DMS 273 (cell line): ENCODE measurements at regions not wholly inside any gene's neighbourhood (a gene's known extent, or its start where the extent isn't known, plus 50 kb on each side); places are given as distances from the start of the nearest gene placed in this dataset.
"Not testable (repeated sequence)": the region's sequence is repeated elsewhere in the genome, so short reads cannot be mapped to it uniquely, and the experiment has no call there.

Source experiments
- DNase-seq: peaks from one replicate; lab custom pipeline; 2025; ENCODE audit not compliant: unreplicated experiment; lab: John Stamatoyannopoulos, UW

- DNase-seq: no peak
These were observed 131.4 kb downstream of the SNX5 start for GRCh38 chr20:17837179-17837578.

GRCh38 chr20:17836303-17836861 lies 132.2 kb downstream of the SNX5 start:
- DNase-seq: no peak

GRCh38 chr20:17835934-17836300 lies 132.7 kb downstream of the SNX5 start:
- no peak for DNase-seq

- DNase-seq: no peak
These were observed 133.2 kb downstream of the SNX5 start for GRCh38 chr20:17835240-17835933.

GRCh38 chr20:17834804-17835203 lies 133.8 kb downstream of the SNX5 start:
- DNase-seq: no peak

- DNase-seq: no peak
These were observed 133.4 kb downstream of the BANF2 start for GRCh38 chr20:17833036-17833674.

GRCh38 chr20:17832236-17832915 lies 132.6 kb downstream of the BANF2 start:
- no peak for DNase-seq

GRCh38 chr20:17828598-17829144 lies 128.9 kb downstream of the BANF2 start:
- no peak for DNase-seq

GRCh38 chr20:17827759-17828559 lies 128.2 kb downstream of the BANF2 start:
- DNase-seq: no peak

- DNase-seq: no peak
These were observed 127.3 kb downstream of the BANF2 start for GRCh38 chr20:17827079-17827478.

- DNase-seq: no peak
These were observed 126.4 kb downstream of the BANF2 start for GRCh38 chr20:17825960-17826843.

- no peak for DNase-seq
These were observed 125.6 kb downstream of the BANF2 start for GRCh38 chr20:17825252-17825959.

GRCh38 chr20:17824676-17825251 lies 125.0 kb downstream of the BANF2 start:
- no peak for DNase-seq

GRCh38 chr20:17823409-17824144 lies 123.8 kb downstream of the BANF2 start:
- DNase-seq: no peak

- no peak for DNase-seq
These were observed 123.0 kb downstream of the BANF2 start for GRCh38 chr20:17822540-17823408.

GRCh38 chr20:17822039-17822438 lies 122.3 kb downstream of the BANF2 start:
- DNase-seq: peak; percentile 16

- DNase-seq: not testable (repeated sequence)
These were observed 121.8 kb downstream of the BANF2 start for GRCh38 chr20:17821606-17822005.
